Vagina (tissue), 2 donors: ENCODE measurements at regions not wholly inside any gene's neighbourhood (a gene's known extent, or its start where the extent isn't known, plus 50 kb on each side); places are given as distances from the start of the nearest gene placed in this dataset.
"Not testable (repeated sequence)": the region's sequence is repeated elsewhere in the genome, so short reads cannot be mapped to it uniquely, and the experiment has no call there.

Source experiments
- CTCF ChIP-seq, 3 experiments: fragments of 450-650 bp in 2 of 3; fragments of 200-600 bp in 1 of 3; sonication (generic) in 1 of 3; IDR thresholded peaks; one replicate each; pipeline ENCODE4 v1.5.1; 2017 to 2019; ENCODE audit warnings: antibody characterized with exemption in 3 of 3, mild to moderate bottlenecking in 2 of 3, moderate library complexity in 2 of 3
- POLR2A ChIP-seq, 2 donors: fragments of 450-650 bp; IDR thresholded peaks; one replicate each; pipeline ENCODE4 v1.6.1; 2017; ENCODE audit warnings: antibody characterized with exemption in 2 of 2, mild to moderate bottlenecking in 2 of 2, moderate library complexity in 2 of 2

- not testable (repeated sequence) for TF ChIP-seq CTCF, POLR2A (IDR thresholded peaks at IDR 0.05)
These were observed 321.8 kb upstream of the SGCG start for GRCh38 chr13:22858980-22859379.
